Neural cell (in vitro differentiated cells): ENCODE measurements at regions not wholly inside any gene's neighbourhood (a gene's known extent, or its start where the extent isn't known, plus 50 kb on each side); places are given as distances from the start of the nearest gene placed in this dataset.

Experiments
- H2AFZ ChIP-seq: fragments of 200-600, 300-800 bp; sonication (generic), shearing (Covaris generic); 2 replicates; pipeline ENCODE4 v1.6.0; 2014; ENCODE audit warnings: low read depth, mild to moderate bottlenecking, antibody characterized with exemption, low read length, moderate library complexity
- H3F3A ChIP-seq: fragments of 200-600 bp; shearing (Covaris generic); 2 replicates; pipeline ENCODE4 v1.6.1; 2016; ENCODE audit warnings: mild to moderate bottlenecking, moderate library complexity, mixed read lengths, antibody characterized with exemption, low read length; ENCODE audit not compliant: insufficient read depth, poor library complexity, severe bottlenecking
- H3K27ac ChIP-seq: fragments of 200-600, 300-800 bp; sonication (generic), shearing (Covaris generic); 2 replicates; pipeline ENCODE4 v1.5.1; 2014; ENCODE audit warnings: mild to moderate bottlenecking, low read length, moderate library complexity
- H3K27me3 ChIP-seq: fragments of 300-800, 200-600 bp; sonication (generic), shearing (Covaris generic); 2 replicates; pipeline ENCODE4 v1.6.0; 2014; ENCODE audit warnings: mild to moderate bottlenecking, low read depth, low read length, moderate library complexity; ENCODE audit not compliant: insufficient read depth
- H3K36me3 ChIP-seq: fragments of 300-800, 200-600 bp; sonication (generic), shearing (Covaris generic); 2 replicates; pipeline ENCODE4 v1.5.1; 2014; ENCODE audit warnings: mild to moderate bottlenecking, antibody characterized with exemption, low read length, moderate library complexity; ENCODE audit not compliant: insufficient read depth
- H3K4me2 ChIP-seq: fragments of 300-800, 200-600 bp; sonication (generic), shearing (Covaris generic); 2 replicates; pipeline ENCODE4 v1.6.0; 2014; ENCODE audit warnings: mild to moderate bottlenecking, low read length
- H3K4me3 ChIP-seq: fragments of 300-800, 200-600 bp; sonication (generic), shearing (Covaris generic); 2 replicates; pipeline ENCODE4 v1.5.1; 2014; ENCODE audit warnings: mild to moderate bottlenecking, low read length, moderate library complexity
- H3K79me2 ChIP-seq: fragments of 200-600 bp; shearing (Covaris generic); replicated peaks from 2 replicates; pipeline ENCODE4 v1.6.0; 2014; ENCODE audit warnings: mild to moderate bottlenecking, low read length, moderate library complexity; ENCODE audit not compliant: insufficient read depth
- H3K9ac ChIP-seq: fragments of 300-800, 200-600 bp; sonication (generic), shearing (Covaris generic); 2 replicates; pipeline ENCODE4 v1.6.1; 2016; ENCODE audit warnings: mild to moderate bottlenecking, low read length, mixed read lengths
- H3K9me2 ChIP-seq: fragments of 200-600 bp; shearing (Covaris generic); 2 replicates; pipeline ENCODE4 v1.6.1; 2016; ENCODE audit warnings: mild to moderate bottlenecking, low read length, mixed read lengths; ENCODE audit not compliant: insufficient read depth
- H3K9me3 ChIP-seq: fragments of 200-600, 300-800 bp; sonication (generic), shearing (Covaris generic); 2 replicates; pipeline ENCODE4 v1.6.1; 2016; ENCODE audit warnings: mild to moderate bottlenecking, mixed run types, low read length, moderate library complexity, mixed read lengths
- H4K20me1 ChIP-seq: fragments of 200-600 bp; shearing (Covaris generic); 2 replicates; pipeline ENCODE4 v1.6.1; 2016; ENCODE audit warnings: mild to moderate bottlenecking, mixed run types; ENCODE audit not compliant: insufficient read depth
- EP300 ChIP-seq: fragments of 450-650 bp; conservative IDR thresholded peaks from 2 replicates; pipeline ENCODE4 v1.6.1; 2014; ENCODE audit warnings: antibody characterized with exemption, mild to moderate bottlenecking, moderate library complexity; ENCODE audit not compliant: poor library complexity, severe bottlenecking
- EZH2 ChIP-seq: fragments of 200-600, 300-800 bp; shearing (Covaris generic), sonication (generic); IDR thresholded peaks from 2 replicates; pipeline ENCODE4 v1.6.1; 2014; ENCODE audit warnings: antibody characterized with exemption, low read length, borderline replicate concordance, mild to moderate bottlenecking; ENCODE audit not compliant: insufficient read depth, poor library complexity, severe bottlenecking
- MXI1 ChIP-seq: fragments of 450-650 bp; conservative IDR thresholded peaks from 2 replicates; pipeline ENCODE4 v1.6.1; 2014; ENCODE audit warnings: antibody characterized with exemption, mild to moderate bottlenecking; ENCODE audit not compliant: poor library complexity, severe bottlenecking
- POLR2AphosphoS5 ChIP-seq: IDR thresholded peaks from 2 replicates; pipeline ENCODE4 v1.6.1; 2012
- RAD21 ChIP-seq: fragments of 450-650 bp; conservative IDR thresholded peaks from 2 replicates; pipeline ENCODE4 v1.6.1; 2014; ENCODE audit warnings: antibody characterized with exemption, mild to moderate bottlenecking, moderate library complexity
- SMC3 ChIP-seq: fragments of 450-650 bp; conservative IDR thresholded peaks from 2 replicates; pipeline ENCODE4 v1.6.1; 2014; ENCODE audit warnings: antibody characterized with exemption, mild to moderate bottlenecking, moderate library complexity; ENCODE audit not compliant: poor library complexity
- TAF1 ChIP-seq: IDR thresholded peaks from 2 replicates; pipeline ENCODE4 v1.6.1; 2012; ENCODE audit warnings: low read depth
- TF ChIP-seq, protein P1 (sequence below): fragments of 450-650 bp; IDR thresholded peaks from 2 replicates; pipeline ENCODE4 v1.5.1; 2014; ENCODE audit warnings: antibody characterized with exemption, mild to moderate bottlenecking, moderate library complexity; ENCODE audit not compliant: poor library complexity, severe bottlenecking
- TF ChIP-seq, protein P2 (sequence below): IDR thresholded peaks from 2 replicates; pipeline ENCODE4 v1.6.1; 2012; ENCODE audit warnings: borderline replicate concordance

DNA sequence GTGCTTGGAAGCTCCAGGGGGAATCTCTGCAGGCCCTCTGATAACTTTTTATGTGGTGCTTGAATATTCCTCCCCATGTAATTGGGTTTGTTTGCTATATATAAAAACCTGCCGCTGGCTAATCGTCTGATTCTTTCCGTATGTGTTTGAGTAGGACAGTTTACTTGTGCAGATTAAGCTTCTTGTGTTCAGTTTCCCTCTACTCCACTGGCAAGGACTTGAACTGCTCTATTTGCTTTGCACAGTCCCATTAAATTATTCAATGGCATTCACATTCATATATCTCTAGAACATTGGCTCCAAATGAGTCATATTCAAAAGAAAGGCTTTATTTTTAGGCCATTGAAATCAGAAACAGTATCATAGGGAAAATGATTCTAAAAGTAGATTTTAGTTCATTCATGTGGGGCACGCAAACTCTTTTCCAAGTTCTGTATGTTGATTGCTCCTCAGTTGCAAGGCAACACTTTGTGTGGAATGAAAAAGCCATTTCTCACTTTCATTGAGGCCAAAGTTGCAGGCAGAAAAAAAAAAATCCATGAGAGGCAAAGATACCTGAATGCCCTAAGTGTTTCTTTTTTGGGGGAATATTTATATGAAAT, 1682.3 kb upstream of the PIK3C3 start:
- no peaks in the 10 kb centered on the region for H3K9me3 ChIP-seq
- no peaks in the 10 kb centered on the region for H3K36me3 ChIP-seq
- no peaks in the 10 kb centered on the region for H3K79me2 ChIP-seq
- no peaks in the 10 kb centered on the region for H3K9me2 ChIP-seq
- H3K27me3 ChIP-seq, result no peaks in the 10 kb centered on the region
- H2AFZ ChIP-seq, result no peak overlapping the region
- no peak overlapping the region for H3K27ac ChIP-seq
- no peak for TF ChIP-seq MXI1
- no peak for TF ChIP-seq TAF1
- TF ChIP-seq, protein P1, sequence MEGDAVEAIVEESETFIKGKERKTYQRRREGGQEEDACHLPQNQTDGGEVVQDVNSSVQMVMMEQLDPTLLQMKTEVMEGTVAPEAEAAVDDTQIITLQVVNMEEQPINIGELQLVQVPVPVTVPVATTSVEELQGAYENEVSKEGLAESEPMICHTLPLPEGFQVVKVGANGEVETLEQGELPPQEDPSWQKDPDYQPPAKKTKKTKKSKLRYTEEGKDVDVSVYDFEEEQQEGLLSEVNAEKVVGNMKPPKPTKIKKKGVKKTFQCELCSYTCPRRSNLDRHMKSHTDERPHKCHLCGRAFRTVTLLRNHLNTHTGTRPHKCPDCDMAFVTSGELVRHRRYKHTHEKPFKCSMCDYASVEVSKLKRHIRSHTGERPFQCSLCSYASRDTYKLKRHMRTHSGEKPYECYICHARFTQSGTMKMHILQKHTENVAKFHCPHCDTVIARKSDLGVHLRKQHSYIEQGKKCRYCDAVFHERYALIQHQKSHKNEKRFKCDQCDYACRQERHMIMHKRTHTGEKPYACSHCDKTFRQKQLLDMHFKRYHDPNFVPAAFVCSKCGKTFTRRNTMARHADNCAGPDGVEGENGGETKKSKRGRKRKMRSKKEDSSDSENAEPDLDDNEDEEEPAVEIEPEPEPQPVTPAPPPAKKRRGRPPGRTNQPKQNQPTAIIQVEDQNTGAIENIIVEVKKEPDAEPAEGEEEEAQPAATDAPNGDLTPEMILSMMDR, result no peak
- TF ChIP-seq SMC3, result no peak
- H3F3A ChIP-seq, result no peaks in the 10 kb centered on the region
- H3K4me2 ChIP-seq, result no peak overlapping the region
- no peak overlapping the region for H3K4me3 ChIP-seq
- no peak overlapping the region for H3K9ac ChIP-seq
- H4K20me1 ChIP-seq, result no peaks in the 10 kb centered on the region

DNA sequence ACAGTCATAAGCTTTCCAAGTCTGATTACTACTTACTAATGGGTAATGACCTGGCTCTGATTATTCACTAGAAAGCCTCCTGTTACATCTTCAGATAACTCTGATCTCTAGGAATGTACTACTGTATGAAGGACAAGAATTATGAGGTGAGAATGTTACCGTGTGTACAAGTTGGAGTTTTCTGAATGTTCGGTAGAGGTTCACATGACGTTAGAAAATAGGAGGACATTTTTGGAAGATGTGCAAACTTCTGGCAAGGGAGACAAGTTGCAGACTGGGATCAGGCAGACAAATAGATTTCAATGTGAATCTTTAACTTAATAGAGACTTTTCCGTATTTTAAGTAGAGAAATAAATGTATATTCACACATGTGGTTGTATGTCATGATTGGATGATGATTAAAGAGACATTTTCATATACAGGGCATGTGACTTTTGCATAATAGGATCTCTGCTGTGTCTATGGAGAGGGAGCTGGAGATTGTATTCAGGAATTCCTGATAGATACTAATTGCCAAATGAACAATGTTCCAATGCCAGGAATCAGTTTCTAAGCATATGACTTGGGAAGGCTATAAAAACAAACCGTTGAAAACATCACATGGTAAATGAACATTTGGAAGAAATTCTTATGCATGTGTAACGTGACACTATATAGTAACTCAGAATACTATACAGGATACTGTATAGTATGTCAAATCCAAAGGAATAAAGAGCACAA, 1695.8 kb upstream of the PIK3C3 start:
- Histone ChIP-seq H3K9me2 (no peaks in the 10 kb centered on the region), H3K27ac (no peak overlapping the region), H3K4me2 (no peak overlapping the region), H3K79me2 (no peaks in the 10 kb centered on the region), H3K36me3 (no peaks in the 10 kb centered on the region), H2AFZ (no peak overlapping the region), H3K9me3 (no peaks in the 10 kb centered on the region), H3K4me3 (no peak overlapping the region), H3K27me3 (no peaks in the 10 kb centered on the region), H4K20me1 (no peaks in the 10 kb centered on the region), H3K9ac (no peak overlapping the region), H3F3A (no peaks in the 10 kb centered on the region)
- TF ChIP-seq EP300, result no peak
- TF ChIP-seq EZH2, result no peak
- no peak for TF ChIP-seq TAF1
- no peak for TF ChIP-seq MXI1
- TF ChIP-seq RAD21, result no peak
- TF ChIP-seq, protein P2, sequence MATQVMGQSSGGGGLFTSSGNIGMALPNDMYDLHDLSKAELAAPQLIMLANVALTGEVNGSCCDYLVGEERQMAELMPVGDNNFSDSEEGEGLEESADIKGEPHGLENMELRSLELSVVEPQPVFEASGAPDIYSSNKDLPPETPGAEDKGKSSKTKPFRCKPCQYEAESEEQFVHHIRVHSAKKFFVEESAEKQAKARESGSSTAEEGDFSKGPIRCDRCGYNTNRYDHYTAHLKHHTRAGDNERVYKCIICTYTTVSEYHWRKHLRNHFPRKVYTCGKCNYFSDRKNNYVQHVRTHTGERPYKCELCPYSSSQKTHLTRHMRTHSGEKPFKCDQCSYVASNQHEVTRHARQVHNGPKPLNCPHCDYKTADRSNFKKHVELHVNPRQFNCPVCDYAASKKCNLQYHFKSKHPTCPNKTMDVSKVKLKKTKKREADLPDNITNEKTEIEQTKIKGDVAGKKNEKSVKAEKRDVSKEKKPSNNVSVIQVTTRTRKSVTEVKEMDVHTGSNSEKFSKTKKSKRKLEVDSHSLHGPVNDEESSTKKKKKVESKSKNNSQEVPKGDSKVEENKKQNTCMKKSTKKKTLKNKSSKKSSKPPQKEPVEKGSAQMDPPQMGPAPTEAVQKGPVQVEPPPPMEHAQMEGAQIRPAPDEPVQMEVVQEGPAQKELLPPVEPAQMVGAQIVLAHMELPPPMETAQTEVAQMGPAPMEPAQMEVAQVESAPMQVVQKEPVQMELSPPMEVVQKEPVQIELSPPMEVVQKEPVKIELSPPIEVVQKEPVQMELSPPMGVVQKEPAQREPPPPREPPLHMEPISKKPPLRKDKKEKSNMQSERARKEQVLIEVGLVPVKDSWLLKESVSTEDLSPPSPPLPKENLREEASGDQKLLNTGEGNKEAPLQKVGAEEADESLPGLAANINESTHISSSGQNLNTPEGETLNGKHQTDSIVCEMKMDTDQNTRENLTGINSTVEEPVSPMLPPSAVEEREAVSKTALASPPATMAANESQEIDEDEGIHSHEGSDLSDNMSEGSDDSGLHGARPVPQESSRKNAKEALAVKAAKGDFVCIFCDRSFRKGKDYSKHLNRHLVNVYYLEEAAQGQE, result no peak
- no peak for TF ChIP-seq POLR2AphosphoS5
- no peak for TF ChIP-seq SMC3
